ENCODE measurements at regions not wholly inside any gene's neighbourhood (a gene's known extent, or its start where the extent isn't known, plus 50 kb on each side); places are given as distances from the start of the nearest gene placed in this dataset.

GRCh38 chr3:31479431-31479830 lies 53.3 kb upstream of the STT3B start:
- DNase-seq = no peak

GRCh38 chr3:31481697-31482096 lies 51.0 kb upstream of the STT3B start:
- no peak for DNase-seq

GRCh38 chr3:31482493-31483200 lies 50.1 kb upstream of the STT3B start:
- no peak for DNase-seq
